ENCODE measurements at regions not wholly inside any gene's neighbourhood (a gene's known extent, or its start where the extent isn't known, plus 50 kb on each side); places are given as distances from the start of the nearest gene placed in this dataset.

- BruUV-seq (replicated peaks), result no TSS peak
- CTCF ChIA-PET (ENCODE audit: unreplicated experiment), result no interaction called here
- POLR2A ChIA-PET, result no interaction called here
Observed at GRCh38 chr9:73515216-73515615, 363.6 kb downstream of the ANXA1 start.

GRCh38 chr9:73523391-73523790 is 371.7 kb downstream of the ANXA1 start:
- Histone ChIP-seq H3K36me3 (ENCODE audit: insufficient read depth, low read length) (no peaks in the 10 kb centered on the region), H3K9me2 (ENCODE audit: insufficient read depth, low read length) (no peaks in the 10 kb centered on the region), H3K79me2 (ENCODE audit: insufficient read depth, low read depth, low read length) (no peaks in the 10 kb centered on the region), H4K20me1 (ENCODE audit: insufficient read depth, low read length) (no peaks in the 10 kb centered on the region), H3K4me1 (ENCODE audit: insufficient read depth, low read length, poor library complexity, severe bottlenecking) (no peaks in the 10 kb centered on the region), H3K4me3 (ENCODE audit: low read depth, low read length, poor library complexity, severe bottlenecking) (no peak overlapping the region), H2AFZ (ENCODE audit: low read length) (no peak overlapping the region), H3K27ac (ENCODE audit: low read depth, low read length, poor library complexity, severe bottlenecking) (no peak overlapping the region), H3K4me2 (ENCODE audit: low read length) (no peak overlapping the region), H3K9me3 (ENCODE audit: low read length) (no peaks in the 10 kb centered on the region)
- TF ChIP-seq CTCF (conservative IDR thresholded peaks at IDR 0.05; ENCODE audit: low read length) (no peak), EZH2phosphoT487 (IDR thresholded peaks at IDR 0.05; ENCODE audit: borderline replicate concordance, low read depth, low read length) (no peak)
- ChIA-PET POLR2A (no interaction called here), CTCF (ENCODE audit: unreplicated experiment) (no interaction called here)
- no peak for DNase-seq (ENCODE audit: low spot score)
- intact Hi-C loops (cut with micrococcal nuclease; ENCODE audit: unreplicated experiment), result no loop called here
- BruUV-seq (replicated peaks), result no TSS peak

More at GRCh38 chr9:73515216-73515615, 363.6 kb downstream of the ANXA1 start:
- no peaks in the 10 kb centered on the region for H3K9me3 ChIP-seq (ENCODE audit: low read length)
- no peaks in the 10 kb centered on the region for H3K36me3 ChIP-seq (ENCODE audit: insufficient read depth, low read length)
- H3K4me2 ChIP-seq (ENCODE audit: low read length), result no peak overlapping the region
- no peak for TF ChIP-seq CTCF (conservative IDR thresholded peaks at IDR 0.05; ENCODE audit: low read length)
- TF ChIP-seq EZH2phosphoT487 (IDR thresholded peaks at IDR 0.05; ENCODE audit: borderline replicate concordance, low read depth, low read length), result no peak
- intact Hi-C loops (cut with micrococcal nuclease; ENCODE audit: unreplicated experiment), result no loop called here
- no peak overlapping the region for H3K4me3 ChIP-seq (ENCODE audit: low read depth, low read length, poor library complexity, severe bottlenecking)
- H3K4me1 ChIP-seq (ENCODE audit: insufficient read depth, low read length, poor library complexity, severe bottlenecking), result no peaks in the 10 kb centered on the region
- no peaks in the 10 kb centered on the region for H3K9me2 ChIP-seq (ENCODE audit: insufficient read depth, low read length)
- no peak overlapping the region for H2AFZ ChIP-seq (ENCODE audit: low read length)
- no peak overlapping the region for H3K27ac ChIP-seq (ENCODE audit: low read depth, low read length, poor library complexity, severe bottlenecking)
- H4K20me1 ChIP-seq (ENCODE audit: insufficient read depth, low read length), result no peaks in the 10 kb centered on the region; the same call in 1 of the 2 replicates
- DNase-seq (ENCODE audit: low spot score), result no peak
- no peaks in the 10 kb centered on the region for H3K79me2 ChIP-seq (ENCODE audit: insufficient read depth, low read depth, low read length)

- Histone ChIP-seq H3K36me3 (ENCODE audit: insufficient read depth, low read length) (no peaks in the 10 kb centered on the region), H3K9me2 (ENCODE audit: insufficient read depth, low read length) (no peaks in the 10 kb centered on the region), H3K9me3 (ENCODE audit: low read length) (no peaks in the 10 kb centered on the region), H3K4me3 (ENCODE audit: low read depth, low read length, poor library complexity, severe bottlenecking) (no peak overlapping the region), H3K27ac (ENCODE audit: low read depth, low read length, poor library complexity, severe bottlenecking) (no peak overlapping the region), H2AFZ (ENCODE audit: low read length) (no peak overlapping the region), H3K4me2 (ENCODE audit: low read length) (no peak overlapping the region), H3K79me2 (ENCODE audit: insufficient read depth, low read depth, low read length) (no peaks in the 10 kb centered on the region), H4K20me1 (ENCODE audit: insufficient read depth, low read length) (no peaks in the 10 kb centered on the region), H3K4me1 (ENCODE audit: insufficient read depth, low read length, poor library complexity, severe bottlenecking) (no peaks in the 10 kb centered on the region)
- BruUV-seq (replicated peaks), result no TSS peak
- DNase-seq (ENCODE audit: low spot score), result no peak
- CTCF ChIA-PET (ENCODE audit: unreplicated experiment), result no interaction called here
- intact Hi-C loops (cut with micrococcal nuclease; ENCODE audit: unreplicated experiment), result no loop called here
- POLR2A ChIA-PET, result no interaction called here
- TF ChIP-seq CTCF (conservative IDR thresholded peaks at IDR 0.05; ENCODE audit: low read length) (no peak), EZH2phosphoT487 (IDR thresholded peaks at IDR 0.05; ENCODE audit: borderline replicate concordance, low read depth, low read length) (no peak)
Observed at GRCh38 chr9:73525350-73525749, 373.7 kb downstream of the ANXA1 start.

Measured in OCI-LY7 (cell line).